ENCODE measurements at regions not wholly inside any gene's neighbourhood (a gene's known extent, or its start where the extent isn't known, plus 50 kb on each side); places are given as distances from the start of the nearest gene placed in this dataset.

GRCh38 chr7:83827036-83827435, 178.1 kb upstream of the SEMA3E start:
- H2AK5ac ChIP-seq (ENCODE audit: insufficient read length, low read length), result no peak overlapping the region
- H3K14ac ChIP-seq (ENCODE audit: insufficient read depth, low read length), result no peak overlapping the region
- WGBS (ENCODE audit: extremely low coverage, insufficient read length, low lambda C conversion rate), result no CpG with 5 or more reads among the region's 4 CpGs
- H4K91ac ChIP-seq (ENCODE audit: insufficient read length, low read depth, low read length), result no peak overlapping the region
- no peaks in the 10 kb centered on the region for H3K27me3 ChIP-seq (ENCODE audit: insufficient read depth, low read length)
- H2AFZ ChIP-seq (ENCODE audit: low read length), result no peak overlapping the region
- H3K4ac ChIP-seq (ENCODE audit: low read depth, low read length), result no peak overlapping the region
- H2BK120ac ChIP-seq (ENCODE audit: low read depth, low read length, poor library complexity, severe bottlenecking), result no peak overlapping the region
- no peaks in the 10 kb centered on the region; a peak in 1 of 7 replicates for H3K36me3 Mint-ChIP-seq (ENCODE audit: insufficient read depth in 1 of 3, low read depth in 3 of 3)
- H3K4me3 Mint-ChIP-seq, result no peak overlapping the region
- no peak overlapping the region for H3K27ac Mint-ChIP-seq
- H4K8ac ChIP-seq (replicated peaks; ENCODE audit: insufficient read length, low read depth, low read length), result no peak overlapping the region
- H3K4me1 ChIP-seq (ENCODE audit: insufficient read depth, low read length), result no peaks in the 10 kb centered on the region; the same call in 1 of the 2 replicates
- H3K27me3 Mint-ChIP-seq (ENCODE audit: low read depth), result no peaks in the 10 kb centered on the region
- H3T11ph ChIP-seq (ENCODE audit: low read length), result no peak overlapping the region
- H3K79me1 ChIP-seq (ENCODE audit: insufficient read depth, low read depth, low read length, poor library complexity, severe bottlenecking), result no peaks in the 10 kb centered on the region
- H2BK20ac ChIP-seq (ENCODE audit: low read depth, low read length, poor library complexity, severe bottlenecking), result no peak overlapping the region
- H3K9me3 ChIP-seq (ENCODE audit: control insufficient read depth, low read depth, low read length), result no peaks in the 10 kb centered on the region
- H3K4me2 ChIP-seq (ENCODE audit: insufficient read depth, insufficient read length, low read length), result no peak overlapping the region
- no peak overlapping the region for H4K5ac ChIP-seq (ENCODE audit: insufficient read length, low read depth, low read length)
- peaks cover 0 to 2% of the 10 kb centered on the region in 2 experiments; a peak in 1 of 5 replicates for H3K9me3 Mint-ChIP-seq
- no peak overlapping the region for H3K9ac ChIP-seq (ENCODE audit: extremely low read depth, insufficient read length, low read length)
- no peak overlapping the region for H3K23ac ChIP-seq (ENCODE audit: insufficient read length, low read depth, low read length)
- no peak overlapping the region for H2BK15ac ChIP-seq (ENCODE audit: low read depth, low read length)
- no peak overlapping the region for H3K27ac ChIP-seq (ENCODE audit: insufficient read length, low read depth, low read length)
- peaks cover 13% of the 10 kb centered on the region in 2 experiments for H3K4me1 Mint-ChIP-seq
- no peaks in the 10 kb centered on the region for H3K79me2 ChIP-seq (ENCODE audit: insufficient read depth, low read length)
- no peaks in the 10 kb centered on the region for H4K20me1 ChIP-seq (ENCODE audit: control insufficient read depth, insufficient read depth, insufficient read length)
- H2BK5ac ChIP-seq (ENCODE audit: insufficient read length, low read length), result no peak overlapping the region
- no peak overlapping the region for H3K18ac ChIP-seq (ENCODE audit: insufficient read length, low read depth, low read length)
- H3K23me2 ChIP-seq (ENCODE audit: insufficient read length, low read depth, low read length, poor library complexity, severe bottlenecking), result no peaks in the 10 kb centered on the region
- no peak for TF ChIP-seq CTCF (conservative IDR thresholded peaks at IDR 0.05)
- H2BK12ac ChIP-seq (ENCODE audit: insufficient read length, low read depth, low read length), result no peak overlapping the region
- H3K56ac ChIP-seq (ENCODE audit: insufficient read length, low read depth, low read length), result no peak overlapping the region
- DNase-seq, result no peak

Data from H9 (cell line).